SHP77 treated with DMSO at 0.1 percent for 48 hours (cell line): ENCODE measurements at regions not wholly inside any gene's neighbourhood (a gene's known extent, or its start where the extent isn't known, plus 50 kb on each side); places are given as distances from the start of the nearest gene placed in this dataset.

Source experiments
- DNase-seq: peaks from one replicate; lab custom pipeline; 2025; lab: John Stamatoyannopoulos, UW

DNA sequence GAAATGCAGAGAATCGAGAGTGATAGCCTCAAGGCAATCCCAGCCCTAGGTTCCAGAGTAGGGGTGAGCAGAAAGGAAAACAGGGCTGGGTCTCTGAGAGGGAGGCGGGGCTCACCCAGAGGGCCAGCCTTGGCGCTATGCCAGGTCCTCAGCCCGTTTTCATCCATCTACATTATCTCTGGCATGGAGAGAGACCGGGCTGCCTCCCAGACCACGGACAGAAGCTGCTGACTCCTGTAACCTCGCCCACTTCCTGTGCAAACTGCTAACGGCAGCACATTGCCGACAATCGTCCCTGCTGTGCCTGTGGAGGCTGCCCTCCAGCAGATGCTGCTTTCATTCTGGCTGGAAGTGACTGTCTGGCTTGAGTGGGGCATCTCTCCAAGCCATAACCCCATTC lies 569.1 kb downstream of the NPHP4 start:
- DNase-seq, result peak; percentile 81

DNA sequence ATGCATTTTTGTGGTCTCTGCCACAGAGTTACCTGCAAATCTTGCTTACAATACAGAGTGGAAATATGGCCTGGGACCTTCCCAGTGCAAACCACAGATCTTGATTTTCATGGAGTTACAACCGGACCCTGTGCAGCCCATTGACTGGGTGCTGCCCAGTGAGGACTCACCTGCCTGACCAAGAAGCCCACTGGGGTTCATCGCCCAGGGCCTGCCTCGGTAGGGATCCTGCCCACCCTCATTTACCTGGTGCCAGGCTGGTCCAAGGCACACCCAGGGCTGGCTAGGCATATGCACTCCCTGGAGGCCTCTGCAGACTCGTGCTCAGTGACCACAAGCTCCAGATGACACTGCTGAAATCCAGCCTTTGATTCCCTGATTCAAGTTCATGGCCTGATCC lies 572.7 kb downstream of the NPHP4 start:
- no peak for DNase-seq

DNA sequence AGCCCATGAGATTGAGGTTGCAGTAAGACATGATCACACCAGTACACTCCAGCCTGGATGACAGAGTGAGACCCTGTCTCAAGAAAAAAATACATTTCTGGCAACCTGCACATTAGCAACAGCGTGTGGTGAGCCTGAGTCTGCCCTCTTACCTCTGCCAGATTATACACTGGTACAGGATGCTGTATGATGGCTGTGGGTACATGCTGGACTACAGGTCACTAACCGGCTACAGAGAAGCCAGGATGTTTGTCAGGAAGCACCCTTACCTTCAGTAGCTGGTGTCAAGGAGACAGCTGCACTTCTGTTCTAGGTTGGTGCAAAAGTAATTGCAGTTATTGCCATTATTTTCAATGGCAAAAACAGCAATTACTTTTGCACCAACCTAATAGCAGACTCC lies 575.7 kb downstream of the NPHP4 start:
- no peak for DNase-seq

DNA sequence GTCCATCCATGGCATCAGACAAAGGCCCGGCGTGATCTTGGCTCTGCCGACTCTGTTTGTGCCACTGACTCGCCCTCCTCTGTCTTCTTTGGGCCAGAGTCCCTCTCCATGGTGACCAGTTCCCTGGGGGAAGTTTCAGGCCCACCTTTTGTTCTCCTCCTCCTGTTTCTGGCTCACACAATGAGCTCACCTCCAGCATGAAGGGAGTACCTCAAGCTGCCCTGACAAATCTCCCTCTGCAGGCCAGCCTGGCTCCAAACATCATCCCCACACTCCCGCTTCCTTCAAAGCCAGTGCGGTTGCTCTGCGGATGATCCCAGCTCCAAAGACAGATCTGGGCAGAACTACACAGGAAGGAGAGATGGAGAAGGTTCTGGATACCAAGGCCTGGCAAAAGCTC lies 576.6 kb downstream of the NPHP4 start:
- DNase-seq, result no peak

DNA sequence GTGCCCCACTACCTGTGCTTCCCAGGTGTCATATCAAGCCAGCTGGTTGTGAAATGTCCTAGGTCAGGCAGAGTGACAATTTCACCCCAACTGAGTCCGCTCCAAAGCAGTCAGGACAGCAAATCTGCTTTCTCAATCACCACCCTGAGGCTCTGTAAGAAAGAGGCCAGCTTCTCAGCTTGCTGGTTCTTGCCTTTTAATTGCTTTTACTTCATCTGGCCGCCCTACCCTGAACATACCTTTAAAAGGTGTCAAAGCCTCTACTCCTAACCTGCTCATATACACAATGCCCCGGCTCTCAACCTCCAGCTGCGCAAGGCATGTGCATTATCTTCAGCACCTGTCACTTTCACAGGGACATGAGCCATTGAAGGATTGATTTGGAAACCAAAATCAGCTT lies 581.6 kb downstream of the NPHP4 start:
- no peak for DNase-seq

DNA sequence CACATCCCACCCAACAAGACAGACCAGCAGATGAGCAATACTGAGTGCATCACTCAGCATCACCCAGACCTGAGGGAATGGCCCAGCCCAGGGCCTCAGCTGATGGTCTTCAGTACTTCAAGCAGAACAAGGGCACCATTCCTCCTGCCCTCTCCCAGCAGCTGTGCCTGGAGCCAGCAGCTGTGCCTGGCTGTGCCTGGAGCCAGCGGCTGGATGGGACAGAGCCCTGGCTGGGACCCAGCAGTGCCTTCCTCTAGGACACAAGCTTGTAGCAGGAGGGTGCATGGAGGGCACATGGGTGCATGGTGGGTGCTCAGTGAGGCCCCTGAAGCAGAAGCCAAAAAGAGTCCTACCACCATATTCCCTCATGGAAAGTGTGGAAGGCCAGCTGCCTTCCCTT lies 583.8 kb downstream of the NPHP4 start:
- no peak for DNase-seq

DNA sequence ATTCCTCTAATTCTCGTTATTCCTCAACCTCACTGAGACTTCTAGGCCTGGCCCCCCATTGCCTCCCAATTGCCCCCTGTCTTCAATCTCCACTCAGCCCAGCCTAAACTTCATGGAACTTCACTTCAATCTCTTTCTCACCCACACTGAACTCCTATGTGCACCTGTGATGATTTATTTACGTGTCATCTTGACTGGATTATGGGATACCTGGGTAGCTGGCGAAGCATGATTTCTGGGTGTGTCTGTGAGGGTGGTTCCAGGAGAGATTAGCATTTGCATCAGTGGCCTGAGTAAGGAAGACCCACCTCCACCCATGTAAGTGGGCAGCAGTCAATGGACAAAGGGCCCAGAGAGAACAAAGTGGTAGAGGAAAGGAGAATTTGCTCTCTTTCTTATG lies 587.0 kb downstream of the NPHP4 start:
- no peak for DNase-seq

DNA sequence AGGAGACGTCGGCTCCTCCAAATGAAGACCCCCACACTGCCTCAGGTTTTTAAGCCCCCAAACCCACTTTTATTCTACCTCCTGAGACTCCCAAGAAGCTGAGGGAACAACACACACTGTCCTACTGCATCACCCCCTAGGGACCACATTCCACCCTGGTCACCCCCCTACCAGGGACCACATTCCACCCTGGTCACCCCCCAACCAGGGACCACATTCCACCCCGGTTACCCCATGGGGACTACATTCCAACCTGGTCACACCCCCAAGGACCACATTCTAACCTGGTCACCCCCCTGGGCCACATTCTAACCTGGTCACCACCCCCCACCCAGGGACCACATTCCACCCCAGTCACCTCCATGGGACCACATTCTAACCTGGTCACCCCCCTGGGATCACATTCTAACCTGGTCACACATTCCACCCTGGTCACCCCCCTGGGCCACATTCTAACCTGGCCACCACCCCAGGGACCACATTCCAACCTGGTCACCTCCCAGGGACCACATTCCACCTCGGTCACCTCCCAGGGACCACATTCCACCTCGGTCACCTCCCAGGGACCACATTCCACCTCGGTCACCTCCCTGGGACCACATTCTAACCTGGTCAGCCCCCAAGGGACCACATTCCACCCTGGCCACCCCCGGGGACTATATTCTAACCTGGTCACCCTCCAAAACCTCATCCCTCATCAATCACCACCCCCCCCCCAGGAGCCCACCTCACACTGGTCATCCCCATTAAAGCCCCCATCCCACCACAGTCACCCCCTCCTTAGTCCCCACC lies 587.6 kb downstream of the NPHP4 start:
- DNase-seq, result no peak

DNA sequence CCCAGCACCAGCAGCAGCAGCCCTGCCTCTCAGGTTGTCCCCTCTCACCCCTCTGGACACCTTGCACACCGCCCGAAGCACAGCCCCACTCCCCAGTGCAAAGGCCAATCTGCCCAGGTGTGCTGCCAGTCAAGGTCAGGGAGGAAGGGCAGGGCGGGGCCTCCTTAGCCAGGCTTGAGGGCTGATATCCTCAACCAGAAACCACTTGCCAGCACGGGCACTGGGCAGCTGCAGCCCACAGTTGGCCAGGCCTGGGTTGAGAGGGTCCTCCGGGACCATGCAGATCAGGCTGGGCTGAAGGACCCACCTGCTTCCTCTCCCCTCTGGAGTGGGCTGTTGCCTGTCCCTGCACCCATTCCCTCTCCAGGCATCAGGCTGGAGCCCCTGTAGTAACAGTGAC lies 588.3 kb downstream of the NPHP4 start:
- DNase-seq, result no peak

DNA sequence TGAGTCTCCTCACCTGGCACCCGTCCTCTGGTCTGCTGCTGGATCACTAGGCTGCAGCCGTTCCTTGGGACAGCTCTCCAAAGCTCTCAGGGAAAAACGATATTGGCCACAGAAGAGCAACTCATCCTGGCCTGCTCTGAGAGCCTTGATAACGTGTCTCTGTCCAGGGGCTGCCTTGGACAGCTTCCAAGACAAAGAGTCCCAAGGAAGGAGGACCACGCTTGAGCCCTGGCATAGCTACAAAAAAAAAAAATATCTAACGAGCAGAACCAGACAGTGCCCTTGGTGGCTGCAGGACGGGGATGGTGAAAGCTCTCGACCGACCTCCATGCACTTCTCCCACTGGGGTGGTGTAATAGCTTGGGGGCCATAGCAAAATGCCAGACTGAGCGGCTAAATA lies 589.6 kb downstream of the NPHP4 start:
- DNase-seq, result no peak

DNA sequence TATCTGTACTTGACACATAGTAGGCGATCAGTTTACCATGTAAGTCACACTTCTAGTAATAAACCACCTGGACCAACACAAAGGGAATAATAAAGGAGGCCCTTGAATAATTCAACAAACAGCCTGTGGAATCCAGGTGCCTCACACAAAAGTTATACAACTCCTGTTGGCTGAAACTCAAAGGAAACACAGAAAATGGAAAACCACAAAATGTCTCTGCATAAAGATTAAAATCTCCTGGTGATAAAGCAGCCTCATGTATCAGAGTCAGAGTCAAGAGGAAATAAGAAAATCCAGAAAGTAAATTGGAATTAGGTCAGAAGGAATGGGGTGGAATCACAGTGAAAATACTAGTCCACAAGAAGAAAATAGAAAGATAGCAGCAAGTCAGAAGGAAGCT lies 592.5 kb downstream of the NPHP4 start:
- DNase-seq, result no peak

DNA sequence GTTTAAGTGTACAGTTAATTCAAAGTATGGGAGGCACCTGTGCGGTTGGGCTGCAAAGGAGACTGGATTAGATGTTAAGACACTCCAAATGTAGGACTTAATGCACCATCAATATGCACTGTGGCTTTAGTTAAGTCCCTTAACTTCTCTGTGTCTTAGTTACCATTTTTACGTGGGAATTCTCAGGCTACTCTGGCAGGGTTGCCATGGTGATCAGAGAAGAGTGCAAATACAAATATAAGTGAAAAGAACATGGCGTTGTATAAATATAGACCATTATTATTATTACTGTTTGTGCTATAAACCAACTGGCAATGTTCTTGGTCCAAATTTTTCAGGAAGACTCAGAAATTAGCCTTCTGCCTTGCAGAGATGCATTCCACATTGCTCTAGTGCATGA lies 595.6 kb downstream of the NPHP4 start:
- no peak for DNase-seq

DNA sequence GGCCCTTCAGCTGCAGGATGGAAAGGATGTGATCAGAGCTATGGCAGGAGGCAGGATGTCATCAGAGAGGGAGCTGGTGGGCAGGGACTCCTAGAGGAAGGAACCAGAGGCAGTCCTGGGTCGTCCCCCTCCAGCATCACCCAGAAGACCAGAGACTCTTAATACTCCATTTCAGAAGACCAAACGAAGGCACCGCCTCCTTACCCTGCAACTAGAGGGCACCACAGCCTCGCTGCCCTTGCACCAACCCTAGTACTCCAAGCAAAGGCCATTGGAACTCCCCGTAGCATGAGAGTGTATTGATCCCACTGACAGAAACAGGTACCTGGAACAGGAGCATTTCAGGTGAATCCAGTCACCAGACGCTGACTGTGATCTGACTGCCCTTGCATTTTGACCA lies 598.1 kb downstream of the NPHP4 start:
- no peak for DNase-seq

DNA sequence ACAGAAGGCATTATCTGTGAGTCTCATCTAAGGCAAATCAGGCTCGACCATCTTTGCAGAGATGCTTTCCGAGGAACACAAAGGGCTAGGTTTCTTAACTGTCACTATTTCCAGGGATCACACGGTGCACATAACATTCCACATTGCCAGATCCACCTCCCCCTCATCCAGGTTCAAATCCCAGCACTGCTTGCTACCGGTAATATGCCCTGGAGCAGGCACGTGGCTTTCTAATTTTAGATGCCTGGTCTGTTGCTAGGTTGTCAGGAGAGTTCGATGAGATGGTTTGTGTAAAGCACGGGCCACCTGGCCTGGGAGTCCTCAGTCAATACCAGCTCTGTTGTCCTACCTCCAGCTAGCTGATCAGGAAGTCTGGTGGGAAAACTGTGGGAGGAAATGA lies 598.6 kb downstream of the NPHP4 start:
- DNase-seq, result no peak

DNA sequence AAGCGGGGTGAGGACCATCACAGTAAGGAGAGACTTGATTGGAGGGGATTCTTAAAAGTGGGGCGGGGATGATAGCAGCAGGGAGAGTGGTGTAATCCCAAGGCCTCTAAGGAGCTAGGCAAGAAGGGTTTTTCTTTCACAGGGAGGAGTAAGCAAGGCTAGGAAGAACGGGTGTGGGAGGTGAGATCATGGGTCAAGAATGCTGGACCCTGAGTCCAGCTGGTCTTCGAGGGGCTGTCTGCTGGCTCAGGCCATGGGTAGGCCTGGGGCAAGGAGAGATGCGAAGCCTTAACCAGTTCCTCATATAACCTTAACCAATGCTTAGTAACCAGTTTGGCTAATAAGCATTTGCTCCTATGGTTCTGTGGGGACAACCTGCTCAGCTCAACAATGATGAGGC lies 599.1 kb downstream of the NPHP4 start:
- no peak for DNase-seq

DNA sequence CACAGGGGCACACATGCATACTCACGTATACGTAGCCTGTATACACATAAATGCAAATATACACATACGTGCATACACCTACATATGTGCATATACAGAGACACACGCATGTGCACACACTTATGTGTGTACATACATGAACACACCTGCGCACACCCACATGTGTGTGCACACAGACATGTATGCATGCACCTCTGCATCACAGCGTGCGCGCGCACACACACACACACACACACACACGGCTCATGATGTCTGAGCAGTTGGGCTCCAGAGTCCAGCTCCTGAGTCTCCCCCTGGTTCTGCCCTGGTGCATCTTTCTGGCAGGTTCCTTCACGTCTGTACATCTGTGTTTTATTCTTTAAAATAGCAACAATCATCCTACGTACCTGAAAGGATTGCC lies 600.5 kb downstream of the NPHP4 start:
- DNase-seq, result no peak

DNA sequence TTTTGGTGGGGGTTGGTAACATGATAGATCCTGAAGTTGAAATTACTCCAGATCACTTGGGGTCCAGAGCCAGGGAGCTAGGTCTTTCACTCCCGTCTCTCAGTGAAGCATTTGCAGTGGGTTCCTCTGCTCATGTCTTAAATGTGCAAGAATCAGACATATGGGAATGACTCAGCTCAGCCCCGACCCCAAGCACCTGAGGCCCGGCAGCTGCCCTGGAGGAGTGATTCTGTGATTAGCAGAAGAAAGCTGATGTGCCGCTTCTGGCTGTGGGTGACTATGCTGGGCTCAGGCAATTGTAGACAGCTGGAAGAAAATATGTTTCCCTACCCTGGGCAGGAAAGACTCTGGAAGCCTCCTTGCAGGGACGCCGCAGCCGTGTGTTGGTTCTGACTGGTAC lies 601.7 kb downstream of the NPHP4 start:
- no peak for DNase-seq

DNA sequence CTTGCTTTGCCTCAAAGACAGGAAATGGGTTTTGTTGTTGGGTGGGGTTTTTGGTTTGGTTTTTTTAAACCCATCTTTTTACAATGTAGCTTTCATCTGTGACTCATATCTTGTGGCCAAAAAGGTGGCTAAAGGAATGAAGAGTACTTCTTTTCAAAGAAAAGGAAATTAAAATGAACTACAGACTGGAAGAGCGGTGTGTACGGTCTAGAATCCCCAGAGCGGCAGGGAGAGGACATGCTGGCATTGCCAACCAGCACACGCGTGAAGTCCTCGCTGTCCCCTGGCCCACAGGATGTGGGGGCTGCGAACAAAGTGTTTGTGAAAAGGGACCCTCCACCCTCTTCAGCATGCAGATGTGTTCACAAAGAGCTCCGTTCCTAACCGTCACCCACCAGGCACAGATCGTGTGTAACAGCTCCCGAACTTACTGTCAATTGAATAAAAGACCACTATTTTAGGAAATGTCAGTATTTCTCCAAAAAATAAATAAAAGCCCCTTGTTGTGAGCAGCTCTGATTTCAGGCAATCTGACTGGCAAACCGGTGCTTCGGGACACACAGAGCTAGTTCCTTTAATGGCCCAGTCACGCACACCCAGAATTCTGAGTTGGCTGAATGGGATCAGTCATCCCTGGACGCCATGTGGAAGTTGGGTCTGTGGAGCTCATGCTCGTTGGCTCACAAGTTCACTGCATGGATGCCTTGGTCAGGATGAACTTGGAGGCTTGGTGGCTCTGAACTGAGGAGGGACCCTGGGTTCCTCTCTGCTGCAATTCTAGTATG lies 602.9 kb downstream of the NPHP4 start:
- no peak for DNase-seq

DNA sequence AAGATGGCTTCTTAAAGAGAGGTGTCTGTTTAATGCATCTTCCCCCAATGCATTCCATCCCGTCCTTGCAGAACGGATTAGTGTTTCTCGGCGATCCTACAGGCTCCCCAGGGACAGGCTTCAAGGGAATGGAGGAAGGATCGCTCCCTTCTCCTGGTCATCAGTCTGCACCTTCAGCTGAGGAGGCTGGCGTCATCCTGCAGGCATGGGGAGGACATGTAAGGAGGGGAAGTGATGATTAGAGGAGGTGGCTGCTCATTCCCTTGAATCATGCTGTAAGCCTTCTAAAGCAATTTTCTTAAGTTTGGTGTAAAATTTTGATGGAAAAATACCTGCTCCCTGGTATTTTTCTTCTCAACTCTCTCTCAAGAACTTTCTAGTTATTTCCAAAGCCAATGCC lies 603.6 kb downstream of the NPHP4 start:
- no peak for DNase-seq

DNA sequence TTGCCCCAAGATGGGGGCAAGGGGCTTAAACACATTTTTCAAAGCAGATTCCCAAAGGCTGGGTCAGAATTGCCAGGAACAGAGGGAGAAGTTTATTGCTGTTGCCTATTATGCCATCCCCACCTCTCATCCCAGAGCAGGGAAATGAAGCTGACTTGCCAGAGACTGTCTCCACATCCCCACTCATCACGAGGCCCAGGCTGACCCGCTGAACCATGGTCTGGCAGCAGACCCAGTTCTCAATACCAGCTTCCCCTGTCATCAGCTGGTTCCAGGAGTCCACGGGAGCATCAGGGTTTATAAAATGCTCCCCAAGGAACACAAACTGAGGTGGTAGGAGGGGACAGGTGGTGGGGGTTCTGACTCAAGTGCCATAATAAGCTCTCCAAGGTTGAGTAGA lies 605.9 kb downstream of the NPHP4 start:
- DNase-seq, result no peak

DNA sequence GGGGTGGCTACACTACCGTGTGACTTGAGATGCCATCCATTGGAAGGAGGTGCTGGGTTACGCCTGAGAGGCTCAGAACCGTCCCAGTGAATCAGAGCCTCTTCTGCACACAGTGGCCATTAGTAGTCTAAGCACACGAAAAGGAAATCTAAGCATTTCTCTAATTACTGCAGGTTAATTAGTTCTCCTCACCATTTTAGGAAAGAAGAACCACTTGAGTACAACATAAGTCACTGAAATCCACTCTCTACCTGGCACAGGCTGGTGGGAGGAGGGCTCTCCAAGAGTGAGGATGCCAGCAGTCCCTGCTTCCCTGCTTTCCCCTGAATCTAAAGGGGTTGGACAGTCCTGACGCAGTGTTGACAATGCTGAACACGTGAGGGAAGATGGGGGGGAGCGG lies 606.3 kb downstream of the NPHP4 start:
- no peak for DNase-seq

DNA sequence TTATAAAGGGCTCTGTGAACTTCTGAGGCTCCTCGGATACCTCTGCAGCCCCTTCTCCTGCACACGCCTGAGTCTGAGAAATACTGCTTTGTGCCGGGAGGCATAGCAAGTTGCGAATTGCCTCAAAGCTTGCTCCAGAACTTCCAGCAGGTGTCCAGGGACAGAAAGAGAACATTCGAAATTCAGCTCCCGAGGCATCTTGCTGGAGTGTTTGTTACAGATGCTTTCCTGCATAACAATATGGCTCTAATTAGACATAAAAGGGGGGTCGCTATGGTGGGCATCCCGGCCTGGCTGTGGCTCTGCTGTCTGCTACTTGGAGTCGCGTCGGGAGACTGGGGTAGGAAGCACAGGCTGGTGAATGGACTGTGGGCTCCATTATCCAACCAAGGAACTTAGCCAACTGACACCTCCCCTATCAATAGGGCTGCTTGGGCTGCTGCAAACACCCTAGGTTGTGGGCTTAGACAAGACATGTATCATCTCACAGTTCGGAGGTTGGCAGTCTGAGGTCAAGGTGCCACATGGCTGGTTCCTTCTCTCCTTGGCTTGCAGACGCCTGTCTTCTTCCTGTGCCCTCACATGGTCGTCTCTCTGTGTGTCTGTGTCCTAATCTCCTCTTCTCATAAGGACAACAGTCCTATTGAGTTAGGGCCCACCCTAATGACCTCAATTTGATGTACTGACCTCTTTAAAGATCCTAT lies 607.0 kb downstream of the NPHP4 start:
- DNase-seq, result no peak

DNA sequence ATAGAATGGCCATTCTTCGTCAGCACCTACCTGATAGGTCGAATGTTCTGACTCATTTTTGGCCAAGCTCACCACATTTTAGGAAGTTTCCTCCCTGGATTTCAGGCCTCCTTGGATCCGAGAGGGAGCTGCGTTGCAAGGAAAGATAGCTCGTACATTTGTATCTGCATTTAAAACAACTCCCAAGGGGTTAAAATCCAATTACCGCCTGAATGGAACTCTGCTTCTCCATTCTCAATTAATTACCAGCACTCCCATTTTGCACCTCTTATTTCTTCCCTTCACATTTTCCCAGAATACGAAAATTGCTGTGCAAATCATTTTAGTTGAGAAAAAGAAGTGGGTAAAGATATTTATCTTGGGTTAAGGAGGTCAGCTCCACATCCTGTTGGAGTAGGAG lies 610.7 kb downstream of the NPHP4 start:
- DNase-seq, result no peak
